ENCODE measurements at regions not wholly inside any gene's neighbourhood (a gene's known extent, or its start where the extent isn't known, plus 50 kb on each side); places are given as distances from the start of the nearest gene placed in this dataset.

DNA sequence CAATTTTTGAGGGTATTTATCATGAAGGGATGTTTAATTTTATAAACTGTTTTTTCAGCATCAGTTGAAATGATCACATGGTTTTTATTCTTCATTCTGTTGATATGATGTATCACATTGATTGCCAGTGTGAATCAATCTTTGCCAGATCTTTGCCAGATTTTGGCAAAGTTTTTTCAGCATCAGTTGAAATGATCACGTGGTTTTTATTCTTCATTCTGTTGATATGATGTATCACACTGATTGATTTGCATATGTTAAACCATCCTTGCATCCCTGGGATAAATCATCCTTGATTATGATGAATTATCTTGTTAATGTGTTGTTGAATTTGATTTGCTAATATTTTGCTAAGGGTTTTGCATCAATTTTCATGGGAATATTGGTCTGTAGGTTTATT lies 140.9 kb upstream of the TAS2R1 start:
- no CpG with 5 or more reads among the region's 1 CpG for WGBS, 2 experiments (ENCODE audit: extremely low coverage in 2 of 2, insufficient read length in 1 of 2)
- Histone ChIP-seq H2BK20ac (ENCODE audit: low read depth, low read length) (no peak overlapping the region), H3K9me1 (ENCODE audit: insufficient read depth, low read length) (peaks cover 18% of the 10 kb centered on the region), H2BK120ac (ENCODE audit: low read depth, low read length) (no peak overlapping the region), H3K56ac (ENCODE audit: extremely low read depth, insufficient read depth, low read length) (no peak overlapping the region), H2AK5ac (ENCODE audit: low read depth, low read length) (no peak overlapping the region), H3K23ac (ENCODE audit: low read depth, low read length) (no peak overlapping the region), H2BK15ac (ENCODE audit: low read depth, low read length) (no peak overlapping the region), H3K36me3 (ENCODE audit: control insufficient read depth, insufficient read depth, low read length) (no peaks in the 10 kb centered on the region), H3K4me2 (ENCODE audit: low read depth, low read length) (no peak overlapping the region), H4K20me1 (ENCODE audit: insufficient read depth, low read length) (no peaks in the 10 kb centered on the region), H3K14ac (replicated peaks; ENCODE audit: low read depth, low read length) (no peak overlapping the region), H4K5ac (ENCODE audit: low read depth, low read length) (no peak overlapping the region), H3K79me1 (ENCODE audit: low read depth in 1 of 2, low read length in 2 of 2) (no peaks in the 10 kb centered on the region), H3K4me3 (ENCODE audit: insufficient read depth, low read depth, low read length) (no peak overlapping the region), H3K18ac (ENCODE audit: low read depth, low read length) (no peak overlapping the region), H4K8ac (ENCODE audit: low read depth in 2 of 2, low read length in 2 of 2) (no peak overlapping the region), H3K4me1 (ENCODE audit: control insufficient read depth, insufficient read depth, low read length) (peaks cover 9% of the 10 kb centered on the region), H4K91ac (ENCODE audit: insufficient read depth, low read depth, low read length) (no peak overlapping the region), H3K27ac (ENCODE audit: insufficient read depth, low read length) (no peak overlapping the region), H3K4ac (ENCODE audit: low read depth, low read length) (no peak overlapping the region), H3K27me3 (ENCODE audit: control insufficient read depth, insufficient read depth, low read length) (no peaks in the 10 kb centered on the region), H3K9me3 (ENCODE audit: control insufficient read depth, insufficient read depth, low read length) (no peaks in the 10 kb centered on the region), H2BK5ac (ENCODE audit: low read depth, low read length, poor library complexity, severe bottlenecking) (no peak overlapping the region), H2AK9ac (replicated peaks; ENCODE audit: low read depth, low read length, poor library complexity) (no peak overlapping the region), H2AFZ (replicated peaks; ENCODE audit: low read length, poor library complexity) (no peak overlapping the region), H3K9ac (ENCODE audit: low read depth, low read length) (no peak overlapping the region)
- intact Hi-C loops (cut with micrococcal nuclease): loop anchor here (5.0 kb wide), 1 partner anchor 261 kb away; no protein-coding TSS in a partner anchor
- dilution Hi-C loops (cut with HindIII; ENCODE audit: low sequenced_read_pairs, unreplicated experiment): no loop called here
- TF ChIP-seq MXI1 (IDR thresholded peaks at IDR 0.05; ENCODE audit: borderline replicate concordance, low read depth, low read length) (no peak), NFE2L2 (IDR thresholded peaks at IDR 0.05; ENCODE audit: low read depth, low read length) (no peak), RFX5 (IDR thresholded peaks at IDR 0.05; ENCODE audit: low read depth, low read length) (no peak), ELK1 (IDR thresholded peaks at IDR 0.05; ENCODE audit: borderline replicate concordance, low read depth, low read length) (no peak), MAFK (IDR thresholded peaks at IDR 0.05; ENCODE audit: low read depth, low read length) (no peak), RCOR1 (IDR thresholded peaks at IDR 0.05; ENCODE audit: insufficient replicate concordance, low read length) (no peak), CEBPB (IDR thresholded peaks at IDR 0.05; ENCODE audit: low read depth, low read length) (no peak)
- TF ChIP-seq, protein P1, sequence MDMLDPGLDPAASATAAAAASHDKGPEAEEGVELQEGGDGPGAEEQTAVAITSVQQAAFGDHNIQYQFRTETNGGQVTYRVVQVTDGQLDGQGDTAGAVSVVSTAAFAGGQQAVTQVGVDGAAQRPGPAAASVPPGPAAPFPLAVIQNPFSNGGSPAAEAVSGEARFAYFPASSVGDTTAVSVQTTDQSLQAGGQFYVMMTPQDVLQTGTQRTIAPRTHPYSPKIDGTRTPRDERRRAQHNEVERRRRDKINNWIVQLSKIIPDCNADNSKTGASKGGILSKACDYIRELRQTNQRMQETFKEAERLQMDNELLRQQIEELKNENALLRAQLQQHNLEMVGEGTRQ (IDR thresholded peaks at IDR 0.05; ENCODE audit: low read depth, low read length): no peak
- POLR2A ChIA-PET (ENCODE audit: unreplicated experiment): no interaction called here
- ATAC-seq (ENCODE audit: low read depth): no peak
- CTCF ChIA-PET: no interaction called here
- in situ Hi-C loops (cut with MboI; ENCODE audit: low sequenced_read_pairs): loop anchor here (10.0 kb wide), 2 partner anchors 254 to 464 kb away; no protein-coding TSS in a partner anchor
- DNase-seq: no peak
- no TSS peak for BruUV-seq (replicated peaks)

All from IMR-90 (cell line).